Stomach (tissue), 4 donors: ENCODE measurements at regions not wholly inside any gene's neighbourhood (a gene's known extent, or its start where the extent isn't known, plus 50 kb on each side); places are given as distances from the start of the nearest gene placed in this dataset.

Experiments
- EP300 ChIP-seq: sonication (generic); formaldehyde crosslinking; IDR thresholded peaks from one replicate; pipeline ENCODE4 v1.6.1; 2017; ENCODE audit warnings: antibody characterized with exemption
- POLR2A ChIP-seq, 4 donors: fragments of 450-650 bp; IDR thresholded peaks; one replicate each; pipeline ENCODE4 v1.6.1; 2016; ENCODE audit warnings: antibody characterized with exemption in 4 of 4, control low read depth in 2 of 4, mild to moderate bottlenecking in 1 of 4, moderate library complexity in 1 of 4
- POLR2AphosphoS5 ChIP-seq, 3 donors: sonication (generic); formaldehyde crosslinking; IDR thresholded peaks; one replicate each; pipeline ENCODE4 v1.6.1; 2016; ENCODE audit warnings: antibody characterized with exemption in 3 of 3
- TF ChIP-seq, protein P1 (sequence below), 7 experiments: fragments of 450-650 bp in 4 of 7; fragments of 200-600 bp in 3 of 7; sonication (generic) in 3 of 7; IDR thresholded peaks; one replicate each; pipeline ENCODE4 v1.5.1; 2016 to 2019; ENCODE audit warnings: antibody characterized with exemption in 7 of 7, control low read depth in 2 of 7, mild to moderate bottlenecking in 1 of 7

DNA sequence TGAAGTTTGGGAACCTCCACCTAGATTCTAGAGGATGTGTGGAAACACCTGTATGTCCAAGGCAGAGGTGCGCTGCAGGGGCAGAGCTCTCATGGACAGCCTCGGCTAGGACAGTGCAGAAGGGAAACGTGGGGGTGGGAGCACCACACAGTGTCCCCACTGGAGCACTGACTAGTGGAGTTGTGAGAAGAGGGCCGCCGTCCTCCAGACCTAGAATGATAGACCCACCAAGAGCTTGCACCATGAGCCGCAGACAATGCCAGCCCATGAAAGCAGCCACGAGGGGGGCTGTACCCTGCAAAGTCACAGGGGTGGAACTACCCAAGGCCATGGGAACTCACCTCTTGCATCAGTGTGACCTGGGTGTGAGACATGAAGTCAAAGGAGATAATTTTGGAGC is 274.5 kb upstream of the FMR1 start:
- TF ChIP-seq, protein P1, sequence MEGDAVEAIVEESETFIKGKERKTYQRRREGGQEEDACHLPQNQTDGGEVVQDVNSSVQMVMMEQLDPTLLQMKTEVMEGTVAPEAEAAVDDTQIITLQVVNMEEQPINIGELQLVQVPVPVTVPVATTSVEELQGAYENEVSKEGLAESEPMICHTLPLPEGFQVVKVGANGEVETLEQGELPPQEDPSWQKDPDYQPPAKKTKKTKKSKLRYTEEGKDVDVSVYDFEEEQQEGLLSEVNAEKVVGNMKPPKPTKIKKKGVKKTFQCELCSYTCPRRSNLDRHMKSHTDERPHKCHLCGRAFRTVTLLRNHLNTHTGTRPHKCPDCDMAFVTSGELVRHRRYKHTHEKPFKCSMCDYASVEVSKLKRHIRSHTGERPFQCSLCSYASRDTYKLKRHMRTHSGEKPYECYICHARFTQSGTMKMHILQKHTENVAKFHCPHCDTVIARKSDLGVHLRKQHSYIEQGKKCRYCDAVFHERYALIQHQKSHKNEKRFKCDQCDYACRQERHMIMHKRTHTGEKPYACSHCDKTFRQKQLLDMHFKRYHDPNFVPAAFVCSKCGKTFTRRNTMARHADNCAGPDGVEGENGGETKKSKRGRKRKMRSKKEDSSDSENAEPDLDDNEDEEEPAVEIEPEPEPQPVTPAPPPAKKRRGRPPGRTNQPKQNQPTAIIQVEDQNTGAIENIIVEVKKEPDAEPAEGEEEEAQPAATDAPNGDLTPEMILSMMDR (IDR thresholded peaks at IDR 0.05), result no peak
- TF ChIP-seq POLR2A (IDR thresholded peaks at IDR 0.05) (no peak), POLR2AphosphoS5 (IDR thresholded peaks at IDR 0.05) (no peak), EP300 (no peak)
